H9 (cell line): ENCODE measurements at regions not wholly inside any gene's neighbourhood (a gene's known extent, or its start where the extent isn't known, plus 50 kb on each side); places are given as distances from the start of the nearest gene placed in this dataset.

Experiments
- DNase-seq: peaks from one replicate; pipeline ENCODE4 v3.0.0-alpha.2; 2017
- H2AFZ ChIP-seq: one replicate; pipeline ENCODE4 v1.6.1; 2013; ENCODE audit warnings: mild to moderate bottlenecking, low read length, control low read depth, moderate library complexity
- H2AK5ac ChIP-seq: 2 replicates; pipeline ENCODE4 v1.6.1; 2013; ENCODE audit warnings: low read length, control low read depth, mixed read lengths; ENCODE audit not compliant: insufficient read length
- H2BK120ac ChIP-seq: one replicate; pipeline ENCODE4 v1.6.1; 2013; ENCODE audit warnings: low read depth, mild to moderate bottlenecking, low read length, control low read depth, inconsistent platforms; ENCODE audit not compliant: poor library complexity, severe bottlenecking
- H2BK12ac ChIP-seq: 2 replicates; pipeline ENCODE4 v1.6.1; 2013; ENCODE audit warnings: low read length, control low read depth, mixed read lengths, low read depth; ENCODE audit not compliant: insufficient read length
- H2BK15ac ChIP-seq: 2 replicates; pipeline ENCODE4 v1.6.1; 2013; ENCODE audit warnings: low read depth, low read length, control low read depth
- H2BK20ac ChIP-seq: one replicate; pipeline ENCODE4 v1.6.1; 2013; ENCODE audit warnings: low read depth, mild to moderate bottlenecking, low read length, control low read depth, inconsistent platforms; ENCODE audit not compliant: poor library complexity, severe bottlenecking
- H2BK5ac ChIP-seq: 2 replicates; pipeline ENCODE4 v1.6.1; 2013; ENCODE audit warnings: low read length, control low read depth, mixed read lengths; ENCODE audit not compliant: insufficient read length
- H3K14ac ChIP-seq: 2 replicates; pipeline ENCODE4 v1.6.1; 2013; ENCODE audit warnings: low read length, control low read depth; ENCODE audit not compliant: insufficient read depth
- H3K18ac ChIP-seq: 2 replicates; pipeline ENCODE4 v1.6.1; 2013; ENCODE audit warnings: low read depth, mild to moderate bottlenecking, mixed read lengths, low read length, control low read depth; ENCODE audit not compliant: insufficient read length
- H3K23ac ChIP-seq: 2 replicates; pipeline ENCODE4 v1.6.1; 2013; ENCODE audit warnings: low read length, control low read depth, mixed read lengths, low read depth; ENCODE audit not compliant: insufficient read length
- H3K23me2 ChIP-seq: 2 replicates; pipeline ENCODE4 v1.6.1; 2013; ENCODE audit warnings: low read depth, mild to moderate bottlenecking, mixed read lengths, low read length, control low read depth; ENCODE audit not compliant: insufficient read length, poor library complexity, severe bottlenecking
- H3K27ac ChIP-seq: 2 replicates; pipeline ENCODE4 v1.5.1; 2013; ENCODE audit warnings: low read length, control low read depth, mixed read lengths, low read depth; ENCODE audit not compliant: insufficient read length
- H3K27me3 ChIP-seq: 2 replicates; pipeline ENCODE4 v1.6.1; 2013; ENCODE audit warnings: low read length, control low read depth, inconsistent platforms; ENCODE audit not compliant: insufficient read depth
- H3K4ac ChIP-seq: 2 replicates; pipeline ENCODE4 v1.6.1; 2013; ENCODE audit warnings: low read depth, mild to moderate bottlenecking, control low read depth, inconsistent platforms, low read length, moderate library complexity
- H3K4me1 ChIP-seq: 2 replicates; pipeline ENCODE4 v1.6.1; 2013; ENCODE audit warnings: low read length, control low read depth, inconsistent platforms; ENCODE audit not compliant: insufficient read depth
- H3K4me2 ChIP-seq: 2 replicates; pipeline ENCODE4 v1.6.1; 2013; ENCODE audit warnings: low read length, control low read depth, mixed read lengths; ENCODE audit not compliant: insufficient read length, insufficient read depth
- H3K56ac ChIP-seq: 2 replicates; pipeline ENCODE4 v1.6.1; 2013; ENCODE audit warnings: low read depth, mild to moderate bottlenecking, mixed read lengths, low read length, control low read depth; ENCODE audit not compliant: insufficient read length
- H3K79me1 ChIP-seq: 2 replicates; pipeline ENCODE4 v1.6.1; 2013; ENCODE audit warnings: low read depth, mild to moderate bottlenecking, moderate library complexity, low read length, control low read depth, inconsistent platforms; ENCODE audit not compliant: insufficient read depth, poor library complexity, severe bottlenecking
- H3K79me2 ChIP-seq: 2 replicates; pipeline ENCODE4 v1.6.1; 2013; ENCODE audit warnings: low read length, control low read depth, inconsistent platforms; ENCODE audit not compliant: insufficient read depth
- H3K9ac ChIP-seq: 2 replicates; pipeline ENCODE4 v1.6.1; 2013; ENCODE audit warnings: low read length, control low read depth, mixed read lengths; ENCODE audit not compliant: insufficient read length; ENCODE audit errors: extremely low read depth
- H3K9me3 ChIP-seq: one replicate; pipeline ENCODE4 v1.6.1; 2013; ENCODE audit warnings: low read depth, low read length, inconsistent platforms; ENCODE audit not compliant: control insufficient read depth
- H3T11ph ChIP-seq: one replicate; pipeline ENCODE4 v1.6.1; 2013; ENCODE audit warnings: mild to moderate bottlenecking, low read length, control low read depth, inconsistent platforms
- H4K20me1 ChIP-seq: one replicate; pipeline ENCODE4 v1.6.1; 2013; ENCODE audit not compliant: control insufficient read depth, insufficient read length, insufficient read depth
- H4K5ac ChIP-seq: 2 replicates; pipeline ENCODE4 v1.6.1; 2013; ENCODE audit warnings: low read depth, mild to moderate bottlenecking, mixed read lengths, low read length, control low read depth; ENCODE audit not compliant: insufficient read length
- H4K8ac ChIP-seq: replicated peaks from 2 replicates; pipeline ENCODE4 v1.6.1; 2013; ENCODE audit warnings: low read length, control low read depth, mixed read lengths, low read depth; ENCODE audit not compliant: insufficient read length
- H4K91ac ChIP-seq: 2 replicates; pipeline ENCODE4 v1.6.1; 2013; ENCODE audit warnings: low read depth, mild to moderate bottlenecking, moderate library complexity, mixed read lengths, low read length, control low read depth; ENCODE audit not compliant: insufficient read length
- H3K27ac Mint-ChIP-seq, 3 experiments: 2 replicates in 2 of 3; 3 replicates in 1 of 3; pipeline ENCODE4 v1.8.0; 2020 to 2021; ENCODE audit warnings: mixed read lengths in 3 of 3, mild to moderate bottlenecking in 1 of 3, moderate library complexity in 1 of 3
- H3K27me3 Mint-ChIP-seq: 2 replicates; pipeline ENCODE4 v1.8.0; 2021; ENCODE audit warnings: low read depth, mild to moderate bottlenecking, moderate library complexity, mixed read lengths
- H3K36me3 Mint-ChIP-seq, 3 experiments: 2 replicates in 2 of 3; 3 replicates in 1 of 3; pipeline ENCODE4 v1.8.0; 2020 to 2021; ENCODE audit warnings: low read depth in 3 of 3, mixed read lengths in 3 of 3; ENCODE audit not compliant: insufficient read depth in 1 of 3
- H3K4me1 Mint-ChIP-seq, 2 experiments: 2 replicates each; pipeline ENCODE4 v1.8.0; 2020; ENCODE audit warnings: mixed read lengths in 2 of 2
- H3K4me3 Mint-ChIP-seq, 2 experiments: 2 replicates in 1 of 2; 3 replicates in 1 of 2; pipeline ENCODE4 v1.8.0; 2020 to 2021; ENCODE audit warnings: mild to moderate bottlenecking in 2 of 2, mixed read lengths in 2 of 2, moderate library complexity in 1 of 2
- H3K9me3 Mint-ChIP-seq, 2 experiments: 2 replicates in 1 of 2; 3 replicates in 1 of 2; pipeline ENCODE4 v1.8.0; 2020; ENCODE audit warnings: mild to moderate bottlenecking in 2 of 2, mixed read lengths in 2 of 2, moderate library complexity in 1 of 2
- CTCF ChIP-seq: fragments of 200-600 bp; sonication (generic); conservative IDR thresholded peaks from 3 replicates; pipeline ENCODE4 v1.8.0; 2021; ENCODE audit warnings: antibody characterized with exemption, mild to moderate bottlenecking
- WGBS: extraction: QIAGEN DNeasy Blood & Tissue Kit; methylation state at CpG from one replicate; pipeline ENCODE4 v1.1.7; 2013; ENCODE audit warnings: missing lambda C conversion rate, low lambda C conversion rate, mixed read lengths; ENCODE audit not compliant: insufficient read length; ENCODE audit errors: extremely low coverage; 5-methylcytosine and 5-hydroxymethylcytosine counted together

GRCh38 chr2:59589881-59590280 lies 963.6 kb downstream of the BCL11A start:
- no peak for DNase-seq
- Histone ChIP-seq H3K4me1 (no peaks in the 10 kb centered on the region), H3K27ac (no peak overlapping the region), H3K14ac (no peak overlapping the region), H3K79me2 (no peaks in the 10 kb centered on the region), H2BK20ac (no peak overlapping the region), H3K23ac (no peak overlapping the region), H2BK120ac (no peak overlapping the region), H4K91ac (no peak overlapping the region), H2BK12ac (no peak overlapping the region), H3K27me3 (no peaks in the 10 kb centered on the region), H2BK5ac (no peak overlapping the region), H3K23me2 (no peaks in the 10 kb centered on the region), H4K20me1 (no peaks in the 10 kb centered on the region), H3K9ac (no peak overlapping the region), H2AFZ (no peak overlapping the region), H4K8ac (no peak overlapping the region), H4K5ac (no peak overlapping the region), H3K4ac (no peak overlapping the region), H3K9me3 (no peaks in the 10 kb centered on the region), H3K56ac (no peak overlapping the region), H3K4me2 (no peak overlapping the region), H2AK5ac (no peak overlapping the region), H3K18ac (no peak overlapping the region), H2BK15ac (no peak overlapping the region), H3K79me1 (no peaks in the 10 kb centered on the region), H3T11ph (no peak overlapping the region)
- peaks cover 4% of the 10 kb centered on the region in 2 experiments; a peak in 3 of 4 replicates for H3K4me1 Mint-ChIP-seq
- H3K4me3 Mint-ChIP-seq: no peak overlapping the region
- H3K27ac Mint-ChIP-seq: no peak overlapping the region
- H3K36me3 Mint-ChIP-seq: no peaks in the 10 kb centered on the region
- WGBS: no CpG with 5 or more reads among the region's 4 CpGs
- no peaks in the 10 kb centered on the region for H3K9me3 Mint-ChIP-seq
- TF ChIP-seq CTCF: no peak
- no peaks in the 10 kb centered on the region for H3K27me3 Mint-ChIP-seq
